SK-N-MC (cell line): ENCODE measurements at regions not wholly inside any gene's neighbourhood (a gene's known extent, or its start where the extent isn't known, plus 50 kb on each side); places are given as distances from the start of the nearest gene placed in this dataset.

Source experiments
- EZH2 ChIP-seq: fragments of 200-600 bp; sonication (generic); IDR thresholded peaks from one replicate; pipeline ENCODE4 v1.6.1; 2017; ENCODE audit warnings: antibody characterized with exemption
- FOXP2 ChIP-seq: optimal IDR thresholded peaks from 2 replicates; pipeline ENCODE3; 2011; ENCODE audit warnings: mild to moderate bottlenecking, moderate library complexity; ENCODE audit not compliant: insufficient read depth; ENCODE audit errors: extremely low read length, control extremely low read depth
- POLR2AphosphoS5 ChIP-seq: IDR thresholded peaks from 2 replicates; pipeline ENCODE4 v1.6.1; 2012; ENCODE audit warnings: mild to moderate bottlenecking, low read depth, low read length, borderline replicate concordance

DNA sequence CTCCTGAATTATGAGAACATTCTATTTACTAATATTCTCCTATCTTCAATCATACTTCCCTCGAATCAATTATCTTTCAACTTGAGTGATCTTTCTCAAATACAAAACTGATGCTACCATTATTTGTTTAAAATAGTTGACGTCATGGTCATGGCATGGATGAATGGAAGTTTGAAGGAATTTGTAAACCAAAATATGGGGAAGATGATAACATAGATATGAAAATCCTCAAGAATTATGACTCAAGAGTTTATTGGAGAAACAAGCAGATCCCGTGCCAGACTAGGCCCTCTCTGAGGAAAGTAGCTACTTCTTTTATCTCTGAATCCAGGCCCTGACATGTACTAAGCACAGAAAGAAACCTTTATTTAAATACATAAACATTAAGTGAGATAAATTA is 270.4 kb upstream of the MC4R start:
- TF ChIP-seq POLR2AphosphoS5 (no peak), EZH2 (no peak), FOXP2 (no peak)
